Prostate gland (tissue), 2 donors: ENCODE measurements at regions not wholly inside any gene's neighbourhood (a gene's known extent, or its start where the extent isn't known, plus 50 kb on each side); places are given as distances from the start of the nearest gene placed in this dataset.
"Not testable (repeated sequence)": the region's sequence is repeated elsewhere in the genome, so short reads cannot be mapped to it uniquely, and the experiment has no call there.

ENCODE experiments used
- DNase-seq: peaks from one replicate; pipeline ENCODE4 v3.0.0-alpha.2; 2019; ENCODE audit warnings: low spot score
- H3K27ac ChIP-seq, 2 donors: fragments of 200-600 bp; sonication (generic); 2 replicates each; pipeline ENCODE4 v1.5.1; 2017 to 2019
- H3K27me3 ChIP-seq: fragments of 200-600 bp; sonication (generic); replicated peaks from 2 replicates; pipeline ENCODE4 v1.5.1; 2019; ENCODE audit not compliant: insufficient read depth
- H3K36me3 ChIP-seq, 2 donors: fragments of 200-600 bp; sonication (generic); 1 replicate in 1 of 2; 2 replicates in 1 of 2; pipeline versions ENCODE4 v1.5.1 to v1.8.1; 2017 to 2019
- H3K4me1 ChIP-seq: fragments of 200-600 bp; sonication (generic); replicated peaks from 2 replicates; pipeline ENCODE4 v1.5.1; 2019
- H3K4me3 ChIP-seq, 2 donors: fragments of 200-600 bp; sonication (generic); 2 replicates each; pipeline ENCODE4 v1.5.1; 2017 to 2019
- H3K9me3 ChIP-seq: fragments of 200-600 bp; sonication (generic); 2 replicates; pipeline ENCODE4 v1.5.1; 2017
- CTCF ChIP-seq, 4 experiments: fragments of 200-600 bp in 2 of 4; fragments of 450-650 bp in 2 of 4; sonication (generic) in 2 of 4; IDR thresholded peaks; 1 replicate in 3 of 4; 2 replicates in 1 of 4; pipeline ENCODE4 v1.5.1; 2016 to 2019; ENCODE audit warnings: antibody characterized with exemption in 4 of 4, mild to moderate bottlenecking in 2 of 4, moderate library complexity in 2 of 4
- POLR2A ChIP-seq: fragments of 450-650 bp; IDR thresholded peaks from one replicate; pipeline ENCODE4 v1.6.1; 2016; ENCODE audit warnings: antibody characterized with exemption, mild to moderate bottlenecking
- POLR2AphosphoS5 ChIP-seq: sonication (generic); formaldehyde crosslinking; IDR thresholded peaks from one replicate; pipeline ENCODE4 v1.6.1; 2017; ENCODE audit warnings: antibody characterized with exemption
- WGBS: methylation state at CpG from one replicate; pipeline ENCODE4 v1.1.5; 2018; 5-methylcytosine and 5-hydroxymethylcytosine counted together
- intact Hi-C: fragments of 100-400 bp; cut with DNase I; formaldehyde crosslinking; loops from one replicate; pipeline ENCODE4 v1.14.2; 2022

GRCh38 chr1:103459346-103459745, 66.2 kb upstream of the RNPC3 start:
- TF ChIP-seq POLR2A: no peak
- TF ChIP-seq POLR2AphosphoS5: no peak
- no peak for TF ChIP-seq CTCF (IDR thresholded peaks at IDR 0.05)
- no peaks in the 10 kb centered on the region for H3K4me1 ChIP-seq
- DNase-seq: no peak
- H3K27ac ChIP-seq: no peak overlapping the region
- no peak overlapping the region for H3K4me3 ChIP-seq
- intact Hi-C loops: no loop called here
- H3K27me3 ChIP-seq: no peaks in the 10 kb centered on the region
- no peaks in the 10 kb centered on the region for H3K36me3 ChIP-seq
- 61% methylated on average over 3 of the region's 3 CpGs for WGBS
- no peaks in the 10 kb centered on the region for H3K9me3 ChIP-seq

GRCh38 chr1:103457886-103458455, 67.5 kb upstream of the RNPC3 start:
- intact Hi-C loops: no loop called here
- H3K4me1 ChIP-seq: no peaks in the 10 kb centered on the region
- no peak overlapping the region for H3K27ac ChIP-seq
- 42% methylated on average over 7 of the region's 7 CpGs for WGBS
- no peak overlapping the region for H3K4me3 ChIP-seq
- H3K36me3 ChIP-seq: no peaks in the 10 kb centered on the region
- H3K9me3 ChIP-seq: no peaks in the 10 kb centered on the region
- H3K27me3 ChIP-seq: no peaks in the 10 kb centered on the region
- TF ChIP-seq POLR2A (no peak), POLR2AphosphoS5 (no peak), CTCF (IDR thresholded peaks at IDR 0.05) (no peak)
- DNase-seq: no peak

GRCh38 chr1:103448560-103448959, 76.9 kb upstream of the RNPC3 start:
- Histone ChIP-seq H3K4me3 (no peak overlapping the region), H3K4me1 (peaks cover 3% of the 10 kb centered on the region), H3K27ac (no peak overlapping the region), H3K9me3 (no peaks in the 10 kb centered on the region), H3K27me3 (no peaks in the 10 kb centered on the region), H3K36me3 (no peaks in the 10 kb centered on the region)
- intact Hi-C loops: no loop called here
- DNase-seq: no peak
- 36% methylated on average over 1 of the region's 1 CpG for WGBS
- TF ChIP-seq POLR2A (no peak), POLR2AphosphoS5 (no peak), CTCF (IDR thresholded peaks at IDR 0.05) (no peak)

GRCh38 chr1:103447471-103447870, 78.0 kb upstream of the RNPC3 start:
- TF ChIP-seq POLR2AphosphoS5: no peak
- TF ChIP-seq POLR2A: no peak
- TF ChIP-seq CTCF (IDR thresholded peaks at IDR 0.05): no peak
- intact Hi-C loops: no loop called here
- Histone ChIP-seq H3K4me1 (peaks cover 3% of the 10 kb centered on the region), H3K9me3 (no peaks in the 10 kb centered on the region), H3K36me3 (no peaks in the 10 kb centered on the region), H3K27me3 (no peaks in the 10 kb centered on the region), H3K27ac (no peak overlapping the region), H3K4me3 (no peak overlapping the region)
- no peak for DNase-seq
- 100% methylated on average over 1 of the region's 1 CpG for WGBS

- Histone ChIP-seq H3K27ac (no peak overlapping the region), H3K9me3 (no peaks in the 10 kb centered on the region), H3K4me3 (no peak overlapping the region), H3K36me3 (no peaks in the 10 kb centered on the region), H3K27me3 (no peaks in the 10 kb centered on the region), H3K4me1 (peaks cover 3% of the 10 kb centered on the region)
- intact Hi-C loops: no loop called here
- WGBS: 61% methylated on average over 3 of the region's 3 CpGs
- no peak for DNase-seq
- TF ChIP-seq POLR2A (no peak), CTCF (IDR thresholded peaks at IDR 0.05) (no peak), POLR2AphosphoS5 (no peak)
These were observed 84.2 kb upstream of the RNPC3 start for GRCh38 chr1:103441342-103441741.

- H3K27ac ChIP-seq, H3K4me1 ChIP-seq, H3K4me3 ChIP-seq, DNase-seq, intact Hi-C loops, H3K27me3 ChIP-seq, H3K9me3 ChIP-seq, H3K36me3 ChIP-seq: not testable (repeated sequence)
- 58% methylated on average over 4 of the region's 4 CpGs for WGBS
These were observed 88.9 kb upstream of the RNPC3 start for GRCh38 chr1:103436568-103437100.
